Brain microvascular endothelial cell (primary cell): ENCODE measurements at regions not wholly inside any gene's neighbourhood (a gene's known extent, or its start where the extent isn't known, plus 50 kb on each side); places are given as distances from the start of the nearest gene placed in this dataset.

Source experiments
- DNase-seq: peaks from one replicate; pipeline ENCODE4 v3.0.0-alpha.2; 2020
- H3K27ac ChIP-seq: fragments of 250-450 bp; sonication (Bioruptor Pico); 2 replicates; pipeline ENCODE4 v1.5.1; 2020; ENCODE audit warnings: mild to moderate bottlenecking, moderate library complexity
- H3K27me3 ChIP-seq: fragments of 250-450 bp; sonication (Bioruptor Pico); replicated peaks from 2 replicates; pipeline ENCODE4 v1.5.1; 2020; ENCODE audit warnings: mild to moderate bottlenecking
- H3K36me3 ChIP-seq: fragments of 250-450 bp; sonication (Bioruptor Pico); replicated peaks from 2 replicates; pipeline ENCODE4 v1.5.1; 2020; ENCODE audit warnings: mild to moderate bottlenecking
- H3K4me3 ChIP-seq: 2 replicates; pipeline ENCODE4 v1.5.1; 2011; ENCODE audit warnings: low read depth, mild to moderate bottlenecking, control low read depth, low read length, moderate library complexity
- CTCF ChIP-seq: IDR thresholded peaks from 2 replicates; pipeline ENCODE4 v1.5.1; 2011; ENCODE audit warnings: low read depth, mild to moderate bottlenecking, moderate library complexity, low read length, control low read depth, inconsistent platforms; ENCODE audit errors: missing control alignments
- in situ Hi-C: cut with HindIII; loops from 2 replicates; pipeline ENCODE4 v1.10.0; 2017; ENCODE audit warnings: low sequenced_read_pairs, low pct_ligation_motif_present

- Histone ChIP-seq H3K27ac (peak overlapping the region; percentile 12), H3K36me3 (no peaks in the 10 kb centered on the region), H3K27me3 (no peaks in the 10 kb centered on the region), H3K4me3 (no peak overlapping the region)
- in situ Hi-C loops = no loop called here
- TF ChIP-seq CTCF = no peak
- DNase-seq = peak; percentile 11
These were observed 252.4 kb downstream of the LPIN1 start for GRCh38 chr2:11998626-11999378.

GRCh38 chr2:12001621-12002020, 255.2 kb downstream of the LPIN1 start:
- H3K27me3 ChIP-seq = no peaks in the 10 kb centered on the region
- no peak for TF ChIP-seq CTCF
- no peaks in the 10 kb centered on the region for H3K36me3 ChIP-seq
- no peak overlapping the region for H3K4me3 ChIP-seq
- in situ Hi-C loops = no loop called here
- no peak overlapping the region for H3K27ac ChIP-seq
- DNase-seq = no peak

- in situ Hi-C loops = no loop called here
- no peaks in the 10 kb centered on the region for H3K36me3 ChIP-seq
- DNase-seq = no peak
- H3K27ac ChIP-seq = no peak overlapping the region
- TF ChIP-seq CTCF = no peak
- H3K27me3 ChIP-seq = no peaks in the 10 kb centered on the region
- H3K4me3 ChIP-seq = no peak overlapping the region
These were observed 255.8 kb downstream of the LPIN1 start for GRCh38 chr2:12002215-12002614.

GRCh38 chr2:12004713-12005112, 258.3 kb downstream of the LPIN1 start:
- Histone ChIP-seq H3K27ac (no peak overlapping the region), H3K4me3 (no peak overlapping the region), H3K27me3 (no peaks in the 10 kb centered on the region), H3K36me3 (no peaks in the 10 kb centered on the region)
- DNase-seq = no peak
- no peak for TF ChIP-seq CTCF
- in situ Hi-C loops = no loop called here

- no peak for TF ChIP-seq CTCF
- DNase-seq = peak; percentile 27
- Histone ChIP-seq H3K27ac (no peak overlapping the region), H3K36me3 (no peaks in the 10 kb centered on the region), H3K27me3 (no peaks in the 10 kb centered on the region), H3K4me3 (no peak overlapping the region)
- in situ Hi-C loops = no loop called here
These were observed 259.7 kb downstream of the LPIN1 start for GRCh38 chr2:12005886-12006681.
